ENCODE measurements at regions not wholly inside any gene's neighbourhood (a gene's known extent, or its start where the extent isn't known, plus 50 kb on each side); places are given as distances from the start of the nearest gene placed in this dataset.

GRCh38 chr2:225920621-225921220 is 521.2 kb downstream of the NYAP2 start:
- TF ChIP-seq CTCF (IDR thresholded peaks at IDR 0.05): no peak
- no peak for TF ChIP-seq POLR2A (IDR thresholded peaks at IDR 0.05)

All from testis (tissue), 2 donors.